GM21447 (cell line): ENCODE measurements at regions not wholly inside any gene's neighbourhood (a gene's known extent, or its start where the extent isn't known, plus 50 kb on each side); places are given as distances from the start of the nearest gene placed in this dataset.
"Not testable (repeated sequence)": the region's sequence is repeated elsewhere in the genome, so short reads cannot be mapped to it uniquely, and the experiment has no call there.

Experiments used
- ATAC-seq: cut with Tn5 transposase; IDR thresholded peaks from one replicate; pipeline ENCODE4 v1.9.1; 2021; ENCODE audit not compliant: unreplicated experiment

DNA sequence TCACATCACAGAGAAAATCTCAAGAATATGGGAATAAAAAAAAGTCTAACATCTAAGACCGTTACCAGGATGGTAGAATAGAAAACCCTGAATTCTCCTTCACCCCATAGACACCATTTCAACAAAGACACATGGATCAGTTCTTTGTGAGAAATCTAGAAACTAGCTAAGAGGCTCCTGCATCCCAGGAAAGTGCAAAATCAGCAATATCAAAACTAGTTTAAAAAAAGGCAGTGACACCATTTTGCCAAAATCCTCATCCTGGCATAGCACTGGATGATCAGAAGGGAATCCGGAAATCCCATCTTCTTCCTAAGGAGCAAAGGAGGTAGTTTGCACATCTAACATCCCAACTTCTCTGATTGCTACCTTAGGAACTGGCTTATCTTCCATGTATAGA, 88.9 kb upstream of the MAGEE2 start:
- ATAC-seq, result no peak

- ATAC-seq, result no peak
These were observed 98.4 kb upstream of the MAGEE2 start for GRCh38 chrX:75883446-75883845.

- ATAC-seq, result no peak
These were observed 102.8 kb upstream of the MAGEE2 start for GRCh38 chrX:75887833-75888232.

DNA sequence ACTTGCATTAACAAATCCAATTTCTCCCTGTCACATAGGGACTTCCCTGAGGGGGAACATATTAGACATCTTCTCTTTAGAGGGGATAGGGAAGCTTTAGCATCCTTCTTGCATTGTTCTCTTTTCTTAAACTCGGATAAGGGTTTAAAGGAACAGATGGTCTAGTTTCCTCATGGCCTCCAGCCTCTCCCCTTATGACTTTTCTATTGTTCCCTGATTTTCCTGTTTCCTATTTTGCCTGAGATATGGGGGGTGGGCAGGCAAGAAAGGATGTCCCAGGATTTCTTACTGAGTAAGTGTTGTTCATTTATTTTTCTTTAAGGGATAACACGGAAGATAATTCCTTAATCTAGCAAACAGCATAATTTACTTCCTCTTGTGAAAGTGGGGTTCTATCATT, 107.7 kb upstream of the MAGEE2 start:
- ATAC-seq, result no peak

DNA sequence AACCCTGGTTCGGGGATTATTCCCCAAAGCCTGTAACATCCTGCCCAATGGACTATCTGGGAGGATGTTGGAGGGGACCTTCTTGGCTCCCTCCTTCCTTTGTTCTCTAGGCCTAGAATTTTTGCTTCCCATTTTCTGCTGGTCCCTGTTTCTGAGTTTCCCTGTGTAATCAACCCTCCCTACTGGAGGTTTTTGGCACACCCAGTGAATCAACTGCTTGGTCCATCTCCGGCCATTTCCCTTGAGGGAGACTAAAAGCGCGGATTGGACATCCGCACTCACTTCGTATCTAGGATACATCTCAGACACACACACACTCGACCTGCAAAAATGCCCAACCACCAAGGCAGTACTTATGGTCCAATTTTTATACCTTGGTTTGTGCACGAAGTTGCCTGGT, 108.2 kb upstream of the MAGEE2 start:
- no peak for ATAC-seq

- no peak for ATAC-seq
These were observed 126.7 kb upstream of the MAGEE2 start for GRCh38 chrX:75911716-75912115.

DNA sequence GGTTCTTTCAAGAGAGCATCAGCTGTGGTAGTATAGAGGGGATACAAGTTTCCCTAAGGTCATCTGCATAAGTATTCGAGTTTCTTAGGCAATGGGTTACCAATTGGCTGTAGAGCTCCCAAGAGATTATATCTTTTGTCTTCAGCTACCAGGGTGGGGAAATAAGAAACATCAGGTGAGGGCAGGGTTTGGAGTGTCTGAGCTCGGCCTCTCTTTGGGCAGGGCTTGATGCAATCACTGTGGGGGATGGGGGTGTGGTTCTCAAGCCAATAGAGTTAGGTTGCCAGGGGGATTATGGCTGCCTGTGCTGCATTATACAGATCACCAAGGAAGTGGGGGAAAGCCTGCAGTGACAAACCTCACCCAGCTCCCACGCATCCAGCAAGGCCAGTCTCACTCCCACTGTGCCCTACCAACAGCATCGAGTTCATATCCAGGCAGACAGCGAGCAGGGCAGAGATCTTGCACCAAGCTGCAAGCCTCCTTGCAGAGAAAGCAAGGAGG, 172.1 kb upstream of the MAGEE2 start:
- ATAC-seq, result no peak

DNA sequence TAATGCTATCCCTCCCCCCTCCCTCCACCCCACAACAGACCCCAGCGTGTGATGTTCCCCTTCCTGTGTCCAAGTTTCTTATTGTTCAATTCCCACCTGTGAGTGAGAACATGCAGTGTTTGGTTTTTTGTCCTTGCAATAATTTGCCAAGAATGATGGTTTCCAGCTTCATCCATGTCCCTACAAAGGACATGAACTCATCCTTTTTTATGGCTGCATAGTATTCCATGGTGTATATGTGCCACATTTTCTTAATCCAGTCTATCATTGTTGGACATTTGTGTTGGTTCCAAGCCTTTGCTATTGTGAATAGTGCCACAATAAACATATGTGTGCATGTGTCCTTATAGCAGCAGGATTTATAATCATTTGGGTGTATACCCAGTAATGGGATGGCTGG, 176.3 kb upstream of the MAGEE2 start:
- not testable (repeated sequence) for ATAC-seq

- ATAC-seq, result no peak
These were observed 178.7 kb upstream of the MAGEE2 start for GRCh38 chrX:75963774-75964173.

DNA sequence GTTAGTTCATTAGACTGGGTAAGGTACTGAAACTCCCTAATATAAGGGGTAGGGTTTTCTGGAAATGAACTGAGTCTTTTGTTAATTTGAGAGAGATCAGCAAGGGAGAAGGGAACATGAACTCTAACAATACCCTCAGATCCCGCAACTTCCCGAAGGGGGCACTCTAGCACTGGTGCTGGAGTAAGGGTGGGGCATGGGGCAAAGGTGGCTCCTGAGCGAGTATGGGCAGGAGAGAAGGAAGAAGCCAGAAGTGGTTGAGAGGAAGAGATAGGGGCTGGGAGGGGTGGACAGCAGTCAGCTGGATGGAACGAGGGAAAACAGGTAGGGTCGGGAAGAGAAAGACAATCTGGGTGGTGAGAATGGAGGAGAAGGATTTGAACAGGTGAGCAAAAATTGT, 183.2 kb upstream of the MAGEE2 start:
- no peak for ATAC-seq

- ATAC-seq, result no peak
These were observed 185.9 kb upstream of the PBDC1 start for GRCh38 chrX:75986976-75987375.

- peak; percentile 77 for ATAC-seq
These were observed 182.9 kb upstream of the PBDC1 start for GRCh38 chrX:75989806-75990590.

- ATAC-seq, result no peak
These were observed 175.2 kb upstream of the PBDC1 start for GRCh38 chrX:75997692-75998091.

GRCh38 chrX:76014321-76014720, 158.5 kb upstream of the PBDC1 start:
- ATAC-seq, result no peak

- no peak for ATAC-seq
These were observed 146.6 kb upstream of the PBDC1 start for GRCh38 chrX:76026292-76026691.

GRCh38 chrX:76026751-76027150, 146.1 kb upstream of the PBDC1 start:
- no peak for ATAC-seq

GRCh38 chrX:76029385-76029784, 143.5 kb upstream of the PBDC1 start:
- no peak for ATAC-seq

DNA sequence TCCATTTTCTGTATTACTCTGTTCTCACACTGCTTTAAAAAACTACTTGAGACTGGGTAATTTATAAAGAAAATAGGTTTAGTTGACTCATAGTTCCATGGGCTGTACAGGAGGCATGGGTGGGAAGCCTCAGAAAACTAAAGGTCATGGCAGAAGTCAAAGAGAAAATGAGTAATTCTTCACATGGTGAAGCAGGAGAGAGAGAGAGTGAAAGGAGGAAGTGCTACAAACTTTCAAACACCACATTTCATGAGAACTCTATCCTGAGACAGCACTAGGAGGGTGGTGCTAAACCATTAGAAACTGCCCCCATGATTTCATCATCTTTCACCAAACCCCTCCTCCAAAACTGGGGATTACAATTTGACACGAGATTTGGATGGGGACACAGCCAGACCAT, 108.0 kb upstream of the PBDC1 start:
- ATAC-seq, result no peak

- ATAC-seq, result no peak
These were observed 96.7 kb upstream of the PBDC1 start for GRCh38 chrX:76076124-76076523.

- ATAC-seq, result no peak
These were observed 63.2 kb upstream of the PBDC1 start for GRCh38 chrX:76109654-76110053.
